HL-60 (cell line): ENCODE measurements at regions not wholly inside any gene's neighbourhood (a gene's known extent, or its start where the extent isn't known, plus 50 kb on each side); places are given as distances from the start of the nearest gene placed in this dataset.

Experiments
- CTCF ChIP-seq: IDR thresholded peaks from one replicate; pipeline ENCODE4 v1.5.1; 2011; ENCODE audit warnings: low read length, control low read depth, inconsistent platforms; ENCODE audit not compliant: insufficient read depth
- GABPA ChIP-seq: IDR thresholded peaks from 2 replicates; pipeline ENCODE4 v1.6.1; 2012; ENCODE audit warnings: low read depth
- POLR2AphosphoS5 ChIP-seq: IDR thresholded peaks from 2 replicates; pipeline ENCODE4 v1.6.1; 2012; ENCODE audit warnings: low read depth
- REST ChIP-seq: IDR thresholded peaks from 2 replicates; pipeline ENCODE4 v1.6.1; 2012; ENCODE audit warnings: low read depth; ENCODE audit not compliant: insufficient replicate concordance

- TF ChIP-seq CTCF (no peak), REST (no peak), GABPA (no peak), POLR2AphosphoS5 (no peak)
Measured at GRCh38 chr18:41538751-41539150, 416.3 kb upstream of the PIK3C3 start.
